WTC11 (cell line): ENCODE measurements at regions not wholly inside any gene's neighbourhood (a gene's known extent, or its start where the extent isn't known, plus 50 kb on each side); places are given as distances from the start of the nearest gene placed in this dataset.
A peak's percentile ranks its signal among the peaks of the same experiment; 100 is the strongest.

Source experiments
- ATAC-seq: fragments of 200-7000 bp; cut with Tn5 transposase; 2 replicates; pipeline ENCODE4 v1.10.0; 2021; ENCODE audit warnings: mild to moderate bottlenecking, moderate library complexity
- CTCF ChIA-PET: fragments of 300-600 bp; sonication (Branson Sonifier 250); formaldehyde crosslinking; loops from one replicate; lab custom pipeline; 2021; ENCODE audit warnings: antibody characterized with exemption; lab: Charles Lee
- POLR2A ChIA-PET: fragments of 350-600 bp; sonication (Branson Sonifier 250); formaldehyde crosslinking; loops from one replicate; lab custom pipeline; 2021; ENCODE audit warnings: antibody characterized with exemption; lab: Charles Lee
- DNase-seq: peaks from one replicate; pipeline ENCODE4 v3.0.0; 2021; ENCODE audit warnings: low spot score
- H3K27ac Mint-ChIP-seq: 2 replicates; pipeline ENCODE4 v1.8.0; 2021; ENCODE audit warnings: mixed read lengths
- H3K27me3 Mint-ChIP-seq: 2 replicates; pipeline ENCODE4 v1.8.0; 2021; ENCODE audit warnings: low read depth, mild to moderate bottlenecking, moderate library complexity, mixed read lengths
- H3K36me3 Mint-ChIP-seq: 2 replicates; pipeline ENCODE4 v1.8.0; 2021; ENCODE audit warnings: mixed read lengths
- H3K4me1 Mint-ChIP-seq: 2 replicates; pipeline ENCODE4 v1.8.0; 2022; ENCODE audit warnings: mixed read lengths
- H3K4me3 Mint-ChIP-seq: 2 replicates; pipeline ENCODE4 v1.8.0; 2021; ENCODE audit warnings: mild to moderate bottlenecking, moderate library complexity, mixed read lengths
- H3K9me3 Mint-ChIP-seq: 2 replicates; pipeline ENCODE4 v1.8.0; 2021; ENCODE audit warnings: mixed read lengths
- ATF1 ChIP-seq: sonication (generic); formaldehyde crosslinking; IDR thresholded peaks from 2 replicates; pipeline ENCODE4 v1.8.1; 2023; ENCODE audit warnings: mild to moderate bottlenecking, moderate library complexity, missing genetic modification reagents
- CBFB ChIP-seq: sonication (generic); formaldehyde crosslinking; IDR thresholded peaks from 2 replicates; pipeline ENCODE4 v1.8.1; 2022; ENCODE audit warnings: mild to moderate bottlenecking, low read depth, missing genetic modification reagents
- CREB1 ChIP-seq: sonication (generic); formaldehyde crosslinking; IDR thresholded peaks from 2 replicates; pipeline ENCODE4 v1.8.0; 2023; ENCODE audit warnings: mild to moderate bottlenecking, missing genetic modification reagents
- ELF4 ChIP-seq: sonication (generic); formaldehyde crosslinking; IDR thresholded peaks from 2 replicates; pipeline ENCODE4 v1.8.1; 2022; ENCODE audit warnings: low read depth, mild to moderate bottlenecking, moderate library complexity, missing genetic modification reagents
- EMX1 ChIP-seq: fragments of 250-450 bp; sonication (Bioruptor Pico); IDR thresholded peaks from 2 replicates; pipeline ENCODE4 v1.8.0; 2021; ENCODE audit warnings: mild to moderate bottlenecking
- ETV6 ChIP-seq: sonication (generic); formaldehyde crosslinking; IDR thresholded peaks from 2 replicates; pipeline ENCODE4 v1.8.1; 2022; ENCODE audit warnings: mild to moderate bottlenecking, missing genetic modification reagents
- FOXK1 ChIP-seq: sonication (generic); formaldehyde crosslinking; IDR thresholded peaks from 2 replicates; pipeline ENCODE4 v1.8.0; 2022; ENCODE audit warnings: mild to moderate bottlenecking, moderate library complexity, missing genetic modification reagents
- GABPB1 ChIP-seq: sonication (generic); formaldehyde crosslinking; IDR thresholded peaks from 2 replicates; pipeline ENCODE4 v1.8.1; 2023; ENCODE audit warnings: mild to moderate bottlenecking, missing genetic modification reagents
- GRHL2 ChIP-seq: fragments of 250-450 bp; sonication (Bioruptor Pico); IDR thresholded peaks from 2 replicates; pipeline ENCODE4 v1.8.0; 2022; ENCODE audit warnings: mild to moderate bottlenecking, moderate library complexity; ENCODE audit not compliant: insufficient replicate concordance, severe bottlenecking
- MXD4 ChIP-seq: fragments of 250-450 bp; sonication (Bioruptor Pico); IDR thresholded peaks from 2 replicates; pipeline ENCODE4 v1.8.0; 2021; ENCODE audit warnings: mild to moderate bottlenecking, moderate library complexity, borderline replicate concordance
- MYBL2 ChIP-seq: sonication (generic); formaldehyde crosslinking; IDR thresholded peaks from 2 replicates; pipeline ENCODE4 v1.8.1; 2023; ENCODE audit warnings: mild to moderate bottlenecking, moderate library complexity, missing genetic modification reagents
- NFATC4 ChIP-seq: fragments of 250-450 bp; sonication (Bioruptor Pico); IDR thresholded peaks from 2 replicates; pipeline ENCODE4 v1.9.0; 2021; ENCODE audit warnings: mild to moderate bottlenecking
- NFE2L1 ChIP-seq: sonication (generic); formaldehyde crosslinking; IDR thresholded peaks from 2 replicates; pipeline ENCODE4 v1.8.1; 2023; ENCODE audit warnings: missing genetic modification reagents
- RORB ChIP-seq: fragments of 250-450 bp; sonication (Bioruptor Pico); IDR thresholded peaks from 2 replicates; pipeline ENCODE4 v1.9.0; 2021; ENCODE audit warnings: mild to moderate bottlenecking
- SMAD3 ChIP-seq: sonication (generic); formaldehyde crosslinking; IDR thresholded peaks from 2 replicates; pipeline ENCODE4 v1.8.0; 2022; ENCODE audit warnings: missing genetic modification reagents, mild to moderate bottlenecking, borderline replicate concordance
- SMAD4 ChIP-seq: sonication (generic); formaldehyde crosslinking; IDR thresholded peaks from 2 replicates; pipeline ENCODE4 v1.8.0; 2022; ENCODE audit warnings: mild to moderate bottlenecking, missing genetic modification reagents
- SOX15 ChIP-seq: fragments of 250-450 bp; sonication (Bioruptor Pico); IDR thresholded peaks from 2 replicates; pipeline ENCODE4 v1.9.0; 2021; ENCODE audit warnings: mild to moderate bottlenecking
- TCF7 ChIP-seq: sonication (generic); formaldehyde crosslinking; IDR thresholded peaks from 2 replicates; pipeline ENCODE4 v1.8.0; 2022; ENCODE audit warnings: mild to moderate bottlenecking, low read depth, missing genetic modification reagents, moderate library complexity
- ZNF121 ChIP-seq: sonication (generic); formaldehyde crosslinking; IDR thresholded peaks from 2 replicates; pipeline ENCODE4 v1.8.0; 2023; ENCODE audit warnings: missing genetic modification reagents
- ZNF219 ChIP-seq: sonication (generic); formaldehyde crosslinking; IDR thresholded peaks from 2 replicates; pipeline ENCODE4 v1.8.0; 2023; ENCODE audit warnings: missing genetic modification reagents, mild to moderate bottlenecking, borderline replicate concordance
- ZNF232 ChIP-seq: sonication (generic); formaldehyde crosslinking; IDR thresholded peaks from 2 replicates; pipeline ENCODE4 v1.8.0; 2022; ENCODE audit warnings: mild to moderate bottlenecking, missing genetic modification reagents
- ZNF317 ChIP-seq: sonication (generic); formaldehyde crosslinking; IDR thresholded peaks from 2 replicates; pipeline ENCODE4 v1.8.1; 2023; ENCODE audit warnings: low read depth, mild to moderate bottlenecking, moderate library complexity, missing genetic modification reagents, borderline replicate concordance
- ZNF396 ChIP-seq: fragments of 250-450 bp; sonication (Bioruptor Pico); IDR thresholded peaks from 2 replicates; pipeline ENCODE4 v1.8.0; 2021; ENCODE audit warnings: mild to moderate bottlenecking, moderate library complexity, borderline replicate concordance
- TF ChIP-seq, protein P1 (sequence below): sonication (generic); formaldehyde crosslinking; IDR thresholded peaks from 2 replicates; pipeline ENCODE4 v1.8.0; 2022; ENCODE audit warnings: mild to moderate bottlenecking, missing genetic modification reagents
- TF ChIP-seq, protein P2 (sequence below): sonication (generic); formaldehyde crosslinking; IDR thresholded peaks from 2 replicates; pipeline ENCODE4 v1.8.0; 2022; ENCODE audit warnings: mild to moderate bottlenecking, missing genetic modification reagents
- TF ChIP-seq, protein P3 (sequence below): sonication (generic); formaldehyde crosslinking; IDR thresholded peaks from 2 replicates; pipeline ENCODE4 v1.8.0; 2022; ENCODE audit warnings: mild to moderate bottlenecking, missing genetic modification reagents
- TF ChIP-seq, protein P4 (sequence below): sonication (generic); formaldehyde crosslinking; IDR thresholded peaks from 2 replicates; pipeline ENCODE4 v1.8.0; 2022; ENCODE audit warnings: mild to moderate bottlenecking, missing genetic modification reagents
- TF ChIP-seq, protein P5 (sequence below): sonication (generic); formaldehyde crosslinking; conservative IDR thresholded peaks from 2 replicates; pipeline ENCODE4 v1.8.1; 2022; ENCODE audit warnings: mild to moderate bottlenecking, missing genetic modification reagents

DNA sequence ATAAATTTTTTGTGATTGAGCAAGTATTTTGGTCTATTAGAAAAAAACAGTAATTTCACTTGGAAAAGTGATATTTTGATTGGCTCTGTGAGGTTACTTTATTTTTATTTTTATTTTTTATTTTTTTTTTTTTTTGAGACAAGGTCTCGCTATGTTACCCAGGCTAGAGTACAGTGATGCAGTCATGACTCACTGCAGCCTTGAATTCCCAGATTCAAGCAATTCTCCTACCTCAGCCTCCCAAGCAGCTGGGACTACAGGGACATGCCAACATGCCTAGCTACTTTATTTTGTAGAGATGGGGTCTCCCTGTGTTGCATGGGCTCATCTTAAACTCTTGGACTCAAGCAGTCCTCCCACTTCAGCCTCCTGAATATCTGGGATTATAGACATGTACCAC lies 60.9 kb upstream of the MGAT5 start:
- TF ChIP-seq FOXK1 (CRISPR knock-in tag) (no peak), GABPB1 (CRISPR knock-in tag) (no peak), NFE2L1 (CRISPR knock-in tag) (no peak), ZNF219 (CRISPR knock-in tag) (no peak), NFATC4 (CRISPR knock-in tag) (no peak), SMAD4 (CRISPR knock-in tag) (no peak), GRHL2 (no peak), ZNF232 (CRISPR knock-in tag) (no peak), CBFB (no peak), SMAD3 (CRISPR knock-in tag) (no peak)
- TF ChIP-seq, protein P1, sequence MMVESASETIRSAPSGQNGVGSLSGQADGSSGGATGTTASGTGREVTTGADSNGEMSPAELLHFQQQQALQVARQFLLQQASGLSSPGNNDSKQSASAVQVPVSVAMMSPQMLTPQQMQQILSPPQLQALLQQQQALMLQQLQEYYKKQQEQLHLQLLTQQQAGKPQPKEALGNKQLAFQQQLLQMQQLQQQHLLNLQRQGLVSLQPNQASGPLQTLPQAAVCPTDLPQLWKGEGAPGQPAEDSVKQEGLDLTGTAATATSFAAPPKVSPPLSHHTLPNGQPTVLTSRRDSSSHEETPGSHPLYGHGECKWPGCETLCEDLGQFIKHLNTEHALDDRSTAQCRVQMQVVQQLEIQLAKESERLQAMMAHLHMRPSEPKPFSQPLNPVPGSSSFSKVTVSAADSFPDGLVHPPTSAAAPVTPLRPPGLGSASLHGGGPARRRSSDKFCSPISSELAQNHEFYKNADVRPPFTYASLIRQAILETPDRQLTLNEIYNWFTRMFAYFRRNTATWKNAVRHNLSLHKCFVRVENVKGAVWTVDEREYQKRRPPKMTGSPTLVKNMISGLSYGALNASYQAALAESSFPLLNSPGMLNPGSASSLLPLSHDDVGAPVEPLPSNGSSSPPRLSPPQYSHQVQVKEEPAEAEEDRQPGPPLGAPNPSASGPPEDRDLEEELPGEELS (CRISPR knock-in tag) = no peak
- Mint-ChIP-seq H3K36me3 (no peaks in the 10 kb centered on the region), H3K4me3 (no peak overlapping the region), H3K9me3 (0 out of 2 replicates have a peak, but pooled peaks cover 3% of the 10 kb centered on the region), H3K4me1 (peaks cover 36% of the 10 kb centered on the region), H3K27ac (no peak overlapping the region), H3K27me3 (no peaks in the 10 kb centered on the region)
- ATAC-seq (no peak), DNase-seq (no peak)
- CTCF ChIA-PET = interaction anchor here (1.3 kb wide), 1 partner anchor 35 kb away, joined by 3 read pairs; no protein-coding TSS in a partner anchor
- POLR2A ChIA-PET = interaction anchor here (0.6 kb wide), 1 partner anchor 1484 kb away, joined by 3 read pairs; no protein-coding TSS in a partner anchor

DNA sequence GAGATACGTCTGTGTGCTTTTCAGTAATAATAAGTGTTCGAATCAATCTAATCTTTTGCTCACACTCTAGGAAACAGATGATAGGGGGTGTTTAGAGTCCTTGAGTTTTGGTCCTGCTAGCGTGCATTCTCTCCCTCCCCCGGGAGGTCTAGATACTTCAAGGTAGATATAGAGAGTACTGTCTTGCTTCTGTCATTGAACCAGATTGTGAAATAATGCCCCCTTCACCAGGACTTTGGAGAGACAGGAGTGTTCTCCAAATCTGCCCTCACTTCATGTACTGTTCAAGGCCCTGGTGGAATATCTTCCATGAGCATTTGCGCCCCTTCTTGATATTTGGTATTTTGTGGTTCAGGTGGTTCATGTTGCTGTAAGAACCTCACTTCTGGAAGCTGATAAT lies 59.4 kb upstream of the MGAT5 start:
- Mint-ChIP-seq H3K36me3 (no peaks in the 10 kb centered on the region), H3K27me3 (no peaks in the 10 kb centered on the region), H3K9me3 (0 out of 2 replicates have a peak, but pooled peaks cover 3% of the 10 kb centered on the region), H3K4me3 (no peak overlapping the region), H3K4me1 (peaks cover 51% of the 10 kb centered on the region), H3K27ac (no peak overlapping the region)
- ChIA-PET POLR2A (no interaction called here), CTCF (no interaction called here)
- ATAC-seq (no peak), DNase-seq (no peak)
- TF ChIP-seq MXD4 (CRISPR knock-in tag) (no peak), ZNF121 (no peak), ZNF396 (CRISPR knock-in tag) (no peak), ELF4 (CRISPR knock-in tag) (no peak), CREB1 (CRISPR knock-in tag) (no peak)

DNA sequence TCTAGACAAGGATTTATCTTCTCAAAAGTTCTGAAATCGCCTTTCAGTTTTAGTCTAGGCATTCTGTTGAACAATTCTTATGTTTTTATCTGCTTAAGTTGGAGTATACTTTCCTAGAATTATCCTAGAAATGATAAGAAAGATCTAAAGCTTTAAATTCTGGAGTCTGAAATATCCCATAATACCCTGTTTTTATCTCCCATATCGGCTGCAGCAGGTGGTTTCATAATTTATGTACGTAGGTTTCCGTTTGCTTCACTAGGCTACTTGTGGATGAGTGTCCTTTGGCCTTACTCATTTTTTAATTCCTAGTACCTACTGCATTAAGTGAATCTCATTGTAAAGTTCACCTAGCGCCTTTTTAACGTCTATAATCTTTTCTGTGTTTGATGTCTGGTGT lies 58.5 kb upstream of the MGAT5 start:
- TF ChIP-seq ZNF317 (no peak), ZNF121 (no peak), MXD4 (CRISPR knock-in tag) (no peak), MYBL2 (CRISPR knock-in tag) (no peak), CREB1 (CRISPR knock-in tag) (no peak), ATF1 (no peak)
- TF ChIP-seq, protein P2, sequence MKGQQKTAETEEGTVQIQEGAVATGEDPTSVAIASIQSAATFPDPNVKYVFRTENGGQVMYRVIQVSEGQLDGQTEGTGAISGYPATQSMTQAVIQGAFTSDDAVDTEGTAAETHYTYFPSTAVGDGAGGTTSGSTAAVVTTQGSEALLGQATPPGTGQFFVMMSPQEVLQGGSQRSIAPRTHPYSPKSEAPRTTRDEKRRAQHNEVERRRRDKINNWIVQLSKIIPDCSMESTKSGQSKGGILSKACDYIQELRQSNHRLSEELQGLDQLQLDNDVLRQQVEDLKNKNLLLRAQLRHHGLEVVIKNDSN (CRISPR knock-in tag) = no peak
- ATAC-seq = no peak

DNA sequence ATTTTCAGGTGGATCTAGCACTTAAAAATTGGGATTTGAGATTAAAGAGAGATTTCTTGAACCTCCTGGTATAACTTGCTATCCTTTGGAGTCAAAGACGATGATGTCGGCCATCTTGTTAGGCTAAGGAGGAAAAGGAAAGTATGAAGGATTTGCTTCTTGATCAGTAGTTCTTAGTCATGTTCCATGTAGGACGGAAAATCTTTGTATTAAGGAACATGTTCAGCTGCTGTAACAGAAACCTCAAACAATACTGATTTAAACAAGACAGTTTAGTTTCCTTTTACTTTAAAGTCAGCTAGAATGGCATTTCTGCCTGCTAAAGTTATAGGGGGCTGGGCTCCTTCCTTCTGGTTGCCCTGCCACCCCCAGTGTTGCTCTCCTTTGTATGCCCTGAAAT lies 56.4 kb upstream of the MGAT5 start:
- peaks cover 74% of the 10 kb centered on the region for H3K4me1 Mint-ChIP-seq
- TF ChIP-seq SOX15 (CRISPR knock-in tag) (no peak), RORB (no peak), TCF7 (no peak), FOXK1 (CRISPR knock-in tag) (no peak), EMX1 (CRISPR knock-in tag) (no peak), NFATC4 (CRISPR knock-in tag) (no peak), ETV6 (CRISPR knock-in tag) (no peak)
- TF ChIP-seq, protein P3, sequence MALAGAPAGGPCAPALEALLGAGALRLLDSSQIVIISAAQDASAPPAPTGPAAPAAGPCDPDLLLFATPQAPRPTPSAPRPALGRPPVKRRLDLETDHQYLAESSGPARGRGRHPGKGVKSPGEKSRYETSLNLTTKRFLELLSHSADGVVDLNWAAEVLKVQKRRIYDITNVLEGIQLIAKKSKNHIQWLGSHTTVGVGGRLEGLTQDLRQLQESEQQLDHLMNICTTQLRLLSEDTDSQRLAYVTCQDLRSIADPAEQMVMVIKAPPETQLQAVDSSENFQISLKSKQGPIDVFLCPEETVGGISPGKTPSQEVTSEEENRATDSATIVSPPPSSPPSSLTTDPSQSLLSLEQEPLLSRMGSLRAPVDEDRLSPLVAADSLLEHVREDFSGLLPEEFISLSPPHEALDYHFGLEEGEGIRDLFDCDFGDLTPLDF (CRISPR knock-in tag) = no peak
- TF ChIP-seq, protein P4, sequence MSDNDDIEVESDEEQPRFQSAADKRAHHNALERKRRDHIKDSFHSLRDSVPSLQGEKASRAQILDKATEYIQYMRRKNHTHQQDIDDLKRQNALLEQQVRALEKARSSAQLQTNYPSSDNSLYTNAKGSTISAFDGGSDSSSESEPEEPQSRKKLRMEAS (CRISPR knock-in tag) = no peak
- TF ChIP-seq, protein P5, sequence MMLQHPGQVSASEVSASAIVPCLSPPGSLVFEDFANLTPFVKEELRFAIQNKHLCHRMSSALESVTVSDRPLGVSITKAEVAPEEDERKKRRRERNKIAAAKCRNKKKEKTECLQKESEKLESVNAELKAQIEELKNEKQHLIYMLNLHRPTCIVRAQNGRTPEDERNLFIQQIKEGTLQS = no peak

More for the DNA sequence above, 58.5 kb upstream of the MGAT5 start:
- Mint-ChIP-seq H3K27ac (no peak overlapping the region), H3K27me3 (no peaks in the 10 kb centered on the region), H3K4me3 (no peak overlapping the region), H3K36me3 (no peaks in the 10 kb centered on the region), H3K9me3 (0 out of 2 replicates have a peak, but pooled peaks cover 3% of the 10 kb centered on the region), H3K4me1 (peaks cover 57% of the 10 kb centered on the region)
- no peak for DNase-seq
- CTCF ChIA-PET = no interaction called here
- POLR2A ChIA-PET = no interaction called here

More for the DNA sequence above, 56.4 kb upstream of the MGAT5 start:
- no peak for DNase-seq
- Mint-ChIP-seq H3K9me3 (no peaks in the 10 kb centered on the region), H3K4me3 (no peak overlapping the region), H3K27ac (0 out of 2 replicates have a peak overlapping the region, but pooled peaks have one; percentile 5), H3K36me3 (no peaks in the 10 kb centered on the region), H3K27me3 (no peaks in the 10 kb centered on the region)
- ChIA-PET POLR2A (no interaction called here), CTCF (interaction anchor here (0.8 to 1.6 kb wide), 3 partner anchors 9 to 74 kb away, joined by 3 to 5 read pairs (median 3); no protein-coding TSS in a partner anchor)
- no peak for ATAC-seq
